ENCODE measurements at regions not wholly inside any gene's neighbourhood (a gene's known extent, or its start where the extent isn't known, plus 50 kb on each side); places are given as distances from the start of the nearest gene placed in this dataset.

GRCh38 chr13:110097013-110097412 is 209.9 kb downstream of the COL4A1 start:
- Histone ChIP-seq H3K27me3 (ENCODE audit: insufficient read depth, low read length, poor library complexity, severe bottlenecking) (no peaks in the 10 kb centered on the region), H3K4me1 (ENCODE audit: insufficient read depth, low read length) (no peaks in the 10 kb centered on the region), H3K36me3 (ENCODE audit: insufficient read depth, low read length) (no peaks in the 10 kb centered on the region), H3K4me3 (ENCODE audit: low read length) (no peak overlapping the region), H3K27ac (ENCODE audit: low read depth, low read length) (no peak overlapping the region), H3K9me3 (ENCODE audit: low read length) (no peaks in the 10 kb centered on the region)
- Mint-ChIP-seq H3K9me3 (peaks cover 5 to 19% (median 12%) of the 10 kb centered on the region in 5 donors), H3K27me3 (peaks cover 0 to under 1% of the 10 kb centered on the region in 2 donors), H3K4me3 (no peak overlapping the region), H3K27ac (no peak overlapping the region), H3K36me3 (no peaks in the 10 kb centered on the region), H3K4me1 (no peaks in the 10 kb centered on the region)
- CTCF ChIA-PET, result no interaction called here
- POLR2A ChIA-PET, result no interaction called here
- no peak for DNase-seq

- Mint-ChIP-seq H3K36me3 (no peaks in the 10 kb centered on the region), H3K4me3 (no peak overlapping the region), H3K27me3 (peaks cover 0 to 2% of the 10 kb centered on the region in 2 donors), H3K27ac (no peak overlapping the region), H3K4me1 (no peaks in the 10 kb centered on the region), H3K9me3 (peaks cover 0 to 8% (median 2%) of the 10 kb centered on the region in 5 donors)
- H3K36me3 ChIP-seq (ENCODE audit: insufficient read depth, low read length), result no peaks in the 10 kb centered on the region
- ChIA-PET POLR2A (no interaction called here), CTCF (no interaction called here)
- no peaks in the 10 kb centered on the region for H3K27me3 ChIP-seq (ENCODE audit: insufficient read depth, low read length, poor library complexity, severe bottlenecking)
- no peak overlapping the region for H3K27ac ChIP-seq (ENCODE audit: low read depth, low read length)
- no peaks in the 10 kb centered on the region for H3K4me1 ChIP-seq (ENCODE audit: insufficient read depth, low read length)
- H3K9me3 ChIP-seq (ENCODE audit: low read length), result no peaks in the 10 kb centered on the region
- no peak for DNase-seq
- no peak overlapping the region for H3K4me3 ChIP-seq (ENCODE audit: low read length)
Observed at GRCh38 chr13:110092831-110093247, 214.1 kb downstream of the COL4A1 start.

DNA sequence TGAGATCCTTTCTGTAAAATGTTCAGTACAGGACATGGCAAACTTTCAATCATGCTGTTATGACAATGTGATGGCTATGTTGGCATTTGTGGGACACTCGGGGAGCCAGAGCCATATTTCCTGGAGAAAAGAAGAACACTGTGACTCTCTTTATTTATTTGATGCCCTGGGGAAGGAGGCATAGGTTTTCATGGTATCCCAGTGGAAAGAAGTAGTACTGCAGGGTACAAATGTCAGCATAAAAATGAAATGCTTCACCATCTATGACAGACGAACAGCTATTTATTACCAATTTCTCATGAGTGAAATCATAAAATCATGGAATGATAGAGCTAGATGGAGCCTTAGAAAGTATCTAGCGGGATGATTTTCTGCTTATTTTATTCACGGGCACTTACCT is 217.1 kb downstream of the COL4A1 start:
- Histone ChIP-seq H3K4me3 (ENCODE audit: low read length) (no peak overlapping the region), H3K4me1 (ENCODE audit: insufficient read depth, low read length) (no peaks in the 10 kb centered on the region), H3K9me3 (ENCODE audit: low read length) (no peaks in the 10 kb centered on the region), H3K36me3 (ENCODE audit: insufficient read depth, low read length) (no peaks in the 10 kb centered on the region), H3K27me3 (ENCODE audit: insufficient read depth, low read length, poor library complexity, severe bottlenecking) (no peaks in the 10 kb centered on the region), H3K27ac (ENCODE audit: low read depth, low read length) (no peak overlapping the region)
- Mint-ChIP-seq H3K36me3 (no peaks in the 10 kb centered on the region), H3K9me3 (peaks cover 0 to 7% (median 0%) of the 10 kb centered on the region in 5 donors), H3K27me3 (peaks cover 0 to 2% of the 10 kb centered on the region in 2 donors), H3K4me3 (no peak overlapping the region), H3K4me1 (no peaks in the 10 kb centered on the region), H3K27ac (no peak overlapping the region)
- POLR2A ChIA-PET, result no interaction called here
- CTCF ChIA-PET, result no interaction called here
- no peak for DNase-seq

DNA sequence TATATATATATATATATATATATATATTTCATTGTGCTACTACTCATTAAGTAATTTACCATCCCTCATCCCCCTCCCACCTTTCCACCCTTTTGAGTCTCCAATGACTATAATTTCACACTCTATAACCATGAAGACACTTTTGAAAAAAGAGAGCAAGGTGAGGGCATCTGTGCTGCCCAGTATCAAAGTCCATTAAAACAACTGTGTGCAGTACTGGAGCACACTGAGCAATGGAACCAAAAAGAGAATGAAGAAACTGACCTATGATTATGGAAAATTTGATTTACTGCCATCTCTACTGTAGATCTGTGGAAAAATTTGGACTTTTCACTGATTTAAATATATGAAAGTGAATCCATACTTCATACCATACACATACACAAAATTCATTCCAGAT is 217.9 kb downstream of the COL4A1 start:
- CTCF ChIA-PET, result no interaction called here
- Histone ChIP-seq H3K27ac (ENCODE audit: low read depth, low read length) (no peak overlapping the region), H3K27me3 (ENCODE audit: insufficient read depth, low read length, poor library complexity, severe bottlenecking) (no peaks in the 10 kb centered on the region), H3K4me3 (ENCODE audit: low read length) (no peak overlapping the region), H3K4me1 (ENCODE audit: insufficient read depth, low read length) (no peaks in the 10 kb centered on the region), H3K36me3 (ENCODE audit: insufficient read depth, low read length) (no peaks in the 10 kb centered on the region), H3K9me3 (ENCODE audit: low read length) (no peaks in the 10 kb centered on the region)
- Mint-ChIP-seq H3K4me1 (no peaks in the 10 kb centered on the region), H3K36me3 (no peaks in the 10 kb centered on the region), H3K4me3 (no peak overlapping the region), H3K27ac (no peak overlapping the region), H3K27me3 (peaks cover 0 to 2% of the 10 kb centered on the region in 2 donors), H3K9me3 (peaks cover 0 to 11% (median 0%) of the 10 kb centered on the region in 5 donors)
- no peak for DNase-seq
- POLR2A ChIA-PET, result no interaction called here

GRCh38 chr13:110073982-110074381 is 233.0 kb downstream of the COL4A1 start:
- Mint-ChIP-seq H3K27me3 (peaks cover 0 to 6% of the 10 kb centered on the region in 2 donors), H3K36me3 (no peaks in the 10 kb centered on the region), H3K27ac (no peak overlapping the region), H3K9me3 (peaks cover 0 to 11% (median 4%) of the 10 kb centered on the region in 5 donors), H3K4me3 (no peak overlapping the region), H3K4me1 (no peaks in the 10 kb centered on the region)
- no peaks in the 10 kb centered on the region for H3K27me3 ChIP-seq (ENCODE audit: insufficient read depth, low read length, poor library complexity, severe bottlenecking)
- ChIA-PET CTCF (no interaction called here), POLR2A (no interaction called here)
- H3K4me1 ChIP-seq (ENCODE audit: insufficient read depth, low read length), result no peaks in the 10 kb centered on the region
- no peak overlapping the region for H3K27ac ChIP-seq (ENCODE audit: low read depth, low read length)
- no peak for DNase-seq
- H3K4me3 ChIP-seq (ENCODE audit: low read length), result no peak overlapping the region
- H3K36me3 ChIP-seq (ENCODE audit: insufficient read depth, low read length), result no peaks in the 10 kb centered on the region
- no peaks in the 10 kb centered on the region for H3K9me3 ChIP-seq (ENCODE audit: low read length)

DNA sequence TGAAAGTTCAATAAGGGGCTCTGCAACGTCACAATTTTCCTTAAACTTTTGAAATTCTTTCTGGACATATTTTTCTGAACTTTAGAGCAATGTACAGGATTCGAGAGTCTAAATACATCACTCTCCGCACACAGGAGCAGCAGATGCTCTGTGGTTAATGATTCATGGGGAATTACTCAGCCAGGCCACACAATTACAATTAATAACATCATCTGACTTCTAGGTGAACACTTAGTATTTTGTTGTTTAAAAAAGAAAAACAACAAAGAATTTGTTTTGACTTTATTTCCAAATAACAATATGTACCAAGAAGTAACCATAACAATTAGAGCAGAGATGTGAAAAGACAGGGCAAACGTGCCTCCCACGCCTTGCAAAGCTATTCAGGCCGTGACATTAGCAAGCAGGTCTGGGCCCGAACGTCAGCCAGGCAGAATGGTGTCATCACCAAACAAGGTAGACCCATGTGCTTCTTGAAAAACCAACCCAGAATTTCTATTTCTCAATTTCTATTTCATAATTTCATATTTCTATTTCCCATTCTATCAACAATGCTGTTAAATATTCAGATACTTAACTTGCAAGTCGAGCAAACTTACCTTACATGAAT is 236.3 kb downstream of the COL4A1 start:
- no peaks in the 10 kb centered on the region for H3K9me3 ChIP-seq (ENCODE audit: low read length)
- H3K27me3 ChIP-seq (ENCODE audit: insufficient read depth, low read length, poor library complexity, severe bottlenecking), result no peaks in the 10 kb centered on the region
- no peaks in the 10 kb centered on the region for H3K36me3 ChIP-seq (ENCODE audit: insufficient read depth, low read length)
- Mint-ChIP-seq H3K27me3 (peaks cover 0 to 4% of the 10 kb centered on the region in 2 donors), H3K36me3 (no peaks in the 10 kb centered on the region), H3K9me3 (peaks cover 0 to 4% (median 2%) of the 10 kb centered on the region in 5 donors), H3K4me3 (no peak overlapping the region), H3K27ac (no peak overlapping the region), H3K4me1 (no peaks in the 10 kb centered on the region)
- ChIA-PET CTCF (no interaction called here), POLR2A (no interaction called here)
- no peaks in the 10 kb centered on the region for H3K4me1 ChIP-seq (ENCODE audit: insufficient read depth, low read length)
- no peak overlapping the region for H3K4me3 ChIP-seq (ENCODE audit: low read length)
- no peak overlapping the region for H3K27ac ChIP-seq (ENCODE audit: low read depth, low read length)
- DNase-seq, result no peak

DNA sequence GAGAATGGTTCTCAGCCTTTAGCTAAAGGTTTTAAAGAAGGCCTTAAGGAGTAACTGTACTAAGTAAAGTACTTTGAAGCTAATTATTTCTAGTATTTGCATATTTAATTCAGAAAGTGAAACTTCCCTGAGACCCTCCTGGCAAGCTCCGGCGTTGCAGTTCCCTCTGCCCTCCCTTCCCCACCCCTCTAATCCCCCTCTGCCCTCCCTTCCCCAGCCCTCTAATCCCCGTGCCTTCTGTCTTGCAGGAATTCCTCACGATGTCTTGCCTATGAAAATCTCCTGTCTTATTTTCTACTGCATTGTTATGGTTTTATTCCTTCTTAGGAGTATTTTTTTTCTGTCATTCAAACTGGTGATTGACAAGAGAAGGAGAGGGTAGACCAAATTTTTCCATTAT is 236.9 kb downstream of the COL4A1 start:
- no peaks in the 10 kb centered on the region for H3K4me1 Mint-ChIP-seq
- no peak overlapping the region for H3K4me3 ChIP-seq (ENCODE audit: low read length)
- CTCF ChIA-PET, result no interaction called here
- H3K4me3 Mint-ChIP-seq, result no peak overlapping the region
- no peaks in the 10 kb centered on the region for H3K36me3 ChIP-seq (ENCODE audit: insufficient read depth, low read length)
- peaks cover 0 to 4% of the 10 kb centered on the region in 2 donors for H3K27me3 Mint-ChIP-seq
- no peaks in the 10 kb centered on the region for H3K27me3 ChIP-seq (ENCODE audit: insufficient read depth, low read length, poor library complexity, severe bottlenecking)
- no peaks in the 10 kb centered on the region for H3K36me3 Mint-ChIP-seq
- no peak for DNase-seq
- H3K4me1 ChIP-seq (ENCODE audit: insufficient read depth, low read length), result no peaks in the 10 kb centered on the region
- H3K9me3 Mint-ChIP-seq, result peaks cover 0 to 4% (median 2%) of the 10 kb centered on the region in 5 donors
- POLR2A ChIA-PET, result no interaction called here
- no peak overlapping the region for H3K27ac Mint-ChIP-seq
- no peaks in the 10 kb centered on the region for H3K9me3 ChIP-seq (ENCODE audit: low read length)
- no peak overlapping the region for H3K27ac ChIP-seq (ENCODE audit: low read depth, low read length)

DNA sequence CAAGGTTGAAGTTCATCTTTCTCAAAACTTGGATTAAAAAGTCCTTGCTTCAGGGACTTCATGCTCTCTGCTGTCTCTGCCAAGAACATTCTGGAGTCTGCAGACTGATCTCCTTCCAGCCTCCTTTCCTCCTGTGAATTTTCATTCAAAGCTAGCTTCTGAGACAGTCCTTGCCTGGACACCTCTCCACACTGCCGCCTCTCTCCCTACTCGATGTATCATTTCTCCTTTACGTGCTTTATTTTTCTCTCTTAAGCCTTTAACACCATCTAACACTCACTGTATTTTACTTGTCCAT is 238.8 kb downstream of the COL4A1 start:
- Histone ChIP-seq H3K4me3 (ENCODE audit: low read length) (no peak overlapping the region), H3K4me1 (ENCODE audit: insufficient read depth, low read length) (no peaks in the 10 kb centered on the region), H3K27ac (ENCODE audit: low read depth, low read length) (no peak overlapping the region), H3K27me3 (ENCODE audit: insufficient read depth, low read length, poor library complexity, severe bottlenecking) (no peaks in the 10 kb centered on the region), H3K9me3 (ENCODE audit: low read length) (no peaks in the 10 kb centered on the region), H3K36me3 (ENCODE audit: insufficient read depth, low read length) (no peaks in the 10 kb centered on the region)
- Mint-ChIP-seq H3K27ac (no peak overlapping the region), H3K9me3 (peaks cover 0 to 4% (median 2%) of the 10 kb centered on the region in 5 donors), H3K4me1 (no peaks in the 10 kb centered on the region), H3K27me3 (no peaks in the 10 kb centered on the region), H3K36me3 (no peaks in the 10 kb centered on the region), H3K4me3 (no peak overlapping the region)
- DNase-seq, result no peak
- ChIA-PET POLR2A (no interaction called here), CTCF (no interaction called here)

Measured in CD8-positive, alpha-beta memory T cell (primary cell).